ENCODE measurements at regions not wholly inside any gene's neighbourhood (a gene's known extent, or its start where the extent isn't known, plus 50 kb on each side); places are given as distances from the start of the nearest gene placed in this dataset.

DNA sequence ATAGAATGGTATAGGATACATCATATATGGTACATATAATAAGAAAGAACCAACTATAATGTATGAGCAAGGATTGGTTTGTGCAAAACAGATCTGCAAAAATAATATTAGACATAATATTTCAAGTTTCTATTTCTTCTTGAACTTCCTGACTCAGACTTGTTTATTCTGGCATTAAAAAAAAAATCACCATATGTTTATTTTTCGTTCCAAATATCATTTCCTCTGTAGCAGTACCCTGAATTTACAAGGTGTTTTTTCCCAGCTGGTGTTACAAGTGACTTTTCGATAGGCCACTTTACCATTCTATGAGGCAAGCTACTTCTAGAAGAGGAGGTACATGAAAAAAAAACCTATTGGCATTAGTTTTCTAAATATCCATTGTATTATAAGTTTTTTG lies 785.0 kb downstream of the PDCD6IP start (continued):
- TF ChIP-seq EZH2phosphoT487 (IDR thresholded peaks at IDR 0.05; ENCODE audit: unreplicated experiment) (no peak), ZNF114 (CRISPR knock-in tag; IDR thresholded peaks at IDR 0.05) (no peak), EZH2 (IDR thresholded peaks at IDR 0.05; ENCODE audit: low read depth, unreplicated experiment) (no peak), NANOG (IDR thresholded peaks at IDR 0.05; ENCODE audit: borderline replicate concordance) (no peak), STAT1 (IDR thresholded peaks at IDR 0.05; ENCODE audit: unreplicated experiment) (no peak), POLR2AphosphoS5 (IDR thresholded peaks at IDR 0.05; ENCODE audit: low read depth) (no peak), ZNF331 (CRISPR knock-in tag; IDR thresholded peaks at IDR 0.05; ENCODE audit: low read depth) (no peak), JUNB (IDR thresholded peaks at IDR 0.05; ENCODE audit: unreplicated experiment) (no peak)
- TF ChIP-seq, protein P1, sequence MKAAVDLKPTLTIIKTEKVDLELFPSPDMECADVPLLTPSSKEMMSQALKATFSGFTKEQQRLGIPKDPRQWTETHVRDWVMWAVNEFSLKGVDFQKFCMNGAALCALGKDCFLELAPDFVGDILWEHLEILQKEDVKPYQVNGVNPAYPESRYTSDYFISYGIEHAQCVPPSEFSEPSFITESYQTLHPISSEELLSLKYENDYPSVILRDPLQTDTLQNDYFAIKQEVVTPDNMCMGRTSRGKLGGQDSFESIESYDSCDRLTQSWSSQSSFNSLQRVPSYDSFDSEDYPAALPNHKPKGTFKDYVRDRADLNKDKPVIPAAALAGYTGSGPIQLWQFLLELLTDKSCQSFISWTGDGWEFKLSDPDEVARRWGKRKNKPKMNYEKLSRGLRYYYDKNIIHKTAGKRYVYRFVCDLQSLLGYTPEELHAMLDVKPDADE (IDR thresholded peaks at IDR 0.05): no peak
- TF ChIP-seq, protein P2, sequence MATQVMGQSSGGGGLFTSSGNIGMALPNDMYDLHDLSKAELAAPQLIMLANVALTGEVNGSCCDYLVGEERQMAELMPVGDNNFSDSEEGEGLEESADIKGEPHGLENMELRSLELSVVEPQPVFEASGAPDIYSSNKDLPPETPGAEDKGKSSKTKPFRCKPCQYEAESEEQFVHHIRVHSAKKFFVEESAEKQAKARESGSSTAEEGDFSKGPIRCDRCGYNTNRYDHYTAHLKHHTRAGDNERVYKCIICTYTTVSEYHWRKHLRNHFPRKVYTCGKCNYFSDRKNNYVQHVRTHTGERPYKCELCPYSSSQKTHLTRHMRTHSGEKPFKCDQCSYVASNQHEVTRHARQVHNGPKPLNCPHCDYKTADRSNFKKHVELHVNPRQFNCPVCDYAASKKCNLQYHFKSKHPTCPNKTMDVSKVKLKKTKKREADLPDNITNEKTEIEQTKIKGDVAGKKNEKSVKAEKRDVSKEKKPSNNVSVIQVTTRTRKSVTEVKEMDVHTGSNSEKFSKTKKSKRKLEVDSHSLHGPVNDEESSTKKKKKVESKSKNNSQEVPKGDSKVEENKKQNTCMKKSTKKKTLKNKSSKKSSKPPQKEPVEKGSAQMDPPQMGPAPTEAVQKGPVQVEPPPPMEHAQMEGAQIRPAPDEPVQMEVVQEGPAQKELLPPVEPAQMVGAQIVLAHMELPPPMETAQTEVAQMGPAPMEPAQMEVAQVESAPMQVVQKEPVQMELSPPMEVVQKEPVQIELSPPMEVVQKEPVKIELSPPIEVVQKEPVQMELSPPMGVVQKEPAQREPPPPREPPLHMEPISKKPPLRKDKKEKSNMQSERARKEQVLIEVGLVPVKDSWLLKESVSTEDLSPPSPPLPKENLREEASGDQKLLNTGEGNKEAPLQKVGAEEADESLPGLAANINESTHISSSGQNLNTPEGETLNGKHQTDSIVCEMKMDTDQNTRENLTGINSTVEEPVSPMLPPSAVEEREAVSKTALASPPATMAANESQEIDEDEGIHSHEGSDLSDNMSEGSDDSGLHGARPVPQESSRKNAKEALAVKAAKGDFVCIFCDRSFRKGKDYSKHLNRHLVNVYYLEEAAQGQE (IDR thresholded peaks at IDR 0.05; ENCODE audit: unreplicated experiment): no peak

DNA sequence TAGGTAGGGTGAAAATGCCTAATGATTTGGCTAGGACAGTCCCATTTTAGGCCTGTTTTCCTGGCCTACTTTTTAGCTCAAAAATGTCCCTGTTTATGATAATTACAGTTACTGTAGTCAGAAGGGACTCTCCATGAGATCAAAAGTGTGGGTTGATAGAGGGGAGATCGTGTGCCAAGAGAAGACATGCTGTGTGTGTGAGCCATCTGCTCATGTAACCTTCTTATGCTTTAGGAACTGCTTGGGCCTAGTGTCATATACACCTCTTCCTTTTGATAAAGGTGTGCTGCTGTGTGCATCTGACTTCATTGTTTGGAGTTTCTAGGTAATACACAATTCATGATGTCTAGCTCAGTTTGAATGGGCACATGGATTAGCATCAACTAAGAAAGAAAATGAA lies 786.5 kb downstream of the PDCD6IP start:
- Mint-ChIP-seq H3K9me3 (peaks cover 36% of the 10 kb centered on the region), H3K4me3 (no peak overlapping the region), H3K27me3 (ENCODE audit: insufficient read depth, low read depth, poor library complexity) (peaks cover 2% of the 10 kb centered on the region), H3K27ac (no peak overlapping the region), H3K4me1 (no peaks in the 10 kb centered on the region), H3K36me3 (ENCODE audit: low read depth) (peaks cover 13% of the 10 kb centered on the region; the same call in 1 of the 3 replicates)
- ATAC-seq (no peak), DNase-seq (ENCODE audit: low spot score) (no peak)
- H3K79me2 ChIP-seq (replicated peaks; ENCODE audit: insufficient read depth): no peaks in the 10 kb centered on the region
- no peak overlapping the region for H3K4me2 ChIP-seq
- no peaks in the 10 kb centered on the region for H3K4me1 ChIP-seq (ENCODE audit: insufficient read depth)
- H3K27ac ChIP-seq (ENCODE audit: low read depth): no peak overlapping the region
- no peak overlapping the region for H2AFZ ChIP-seq
- peaks cover 5% of the 10 kb centered on the region; the same call in 1 of the 2 replicates for H3K9me2 ChIP-seq (ENCODE audit: insufficient read depth)
- H3K36me3 ChIP-seq (ENCODE audit: insufficient read depth): peaks cover 10% of the 10 kb centered on the region; the same call in 1 of the 2 replicates
- H4K20me1 ChIP-seq (replicated peaks; ENCODE audit: insufficient read depth): no peaks in the 10 kb centered on the region
- H3K27me3 ChIP-seq (ENCODE audit: insufficient read depth): no peaks in the 10 kb centered on the region
- no peaks in the 10 kb centered on the region for H3F3A ChIP-seq (replicated peaks; ENCODE audit: low read depth)
- no peak overlapping the region for H3K4me3 ChIP-seq
- TF ChIP-seq ZNF331 (CRISPR knock-in tag; IDR thresholded peaks at IDR 0.05; ENCODE audit: low read depth) (no peak), NANOG (IDR thresholded peaks at IDR 0.05; ENCODE audit: borderline replicate concordance) (no peak), EZH2phosphoT487 (IDR thresholded peaks at IDR 0.05; ENCODE audit: unreplicated experiment) (no peak), CREB1 (CRISPR knock-in tag; IDR thresholded peaks at IDR 0.05; ENCODE audit: low read depth) (no peak), EZH2 (IDR thresholded peaks at IDR 0.05; ENCODE audit: low read depth, unreplicated experiment) (no peak), POLR2AphosphoS5 (IDR thresholded peaks at IDR 0.05; ENCODE audit: low read depth) (no peak), JUNB (IDR thresholded peaks at IDR 0.05; ENCODE audit: unreplicated experiment) (no peak), ZNF114 (CRISPR knock-in tag; IDR thresholded peaks at IDR 0.05) (no peak)
- TF ChIP-seq, protein P1 (IDR thresholded peaks at IDR 0.05): no peak
- TF ChIP-seq, protein P3, sequence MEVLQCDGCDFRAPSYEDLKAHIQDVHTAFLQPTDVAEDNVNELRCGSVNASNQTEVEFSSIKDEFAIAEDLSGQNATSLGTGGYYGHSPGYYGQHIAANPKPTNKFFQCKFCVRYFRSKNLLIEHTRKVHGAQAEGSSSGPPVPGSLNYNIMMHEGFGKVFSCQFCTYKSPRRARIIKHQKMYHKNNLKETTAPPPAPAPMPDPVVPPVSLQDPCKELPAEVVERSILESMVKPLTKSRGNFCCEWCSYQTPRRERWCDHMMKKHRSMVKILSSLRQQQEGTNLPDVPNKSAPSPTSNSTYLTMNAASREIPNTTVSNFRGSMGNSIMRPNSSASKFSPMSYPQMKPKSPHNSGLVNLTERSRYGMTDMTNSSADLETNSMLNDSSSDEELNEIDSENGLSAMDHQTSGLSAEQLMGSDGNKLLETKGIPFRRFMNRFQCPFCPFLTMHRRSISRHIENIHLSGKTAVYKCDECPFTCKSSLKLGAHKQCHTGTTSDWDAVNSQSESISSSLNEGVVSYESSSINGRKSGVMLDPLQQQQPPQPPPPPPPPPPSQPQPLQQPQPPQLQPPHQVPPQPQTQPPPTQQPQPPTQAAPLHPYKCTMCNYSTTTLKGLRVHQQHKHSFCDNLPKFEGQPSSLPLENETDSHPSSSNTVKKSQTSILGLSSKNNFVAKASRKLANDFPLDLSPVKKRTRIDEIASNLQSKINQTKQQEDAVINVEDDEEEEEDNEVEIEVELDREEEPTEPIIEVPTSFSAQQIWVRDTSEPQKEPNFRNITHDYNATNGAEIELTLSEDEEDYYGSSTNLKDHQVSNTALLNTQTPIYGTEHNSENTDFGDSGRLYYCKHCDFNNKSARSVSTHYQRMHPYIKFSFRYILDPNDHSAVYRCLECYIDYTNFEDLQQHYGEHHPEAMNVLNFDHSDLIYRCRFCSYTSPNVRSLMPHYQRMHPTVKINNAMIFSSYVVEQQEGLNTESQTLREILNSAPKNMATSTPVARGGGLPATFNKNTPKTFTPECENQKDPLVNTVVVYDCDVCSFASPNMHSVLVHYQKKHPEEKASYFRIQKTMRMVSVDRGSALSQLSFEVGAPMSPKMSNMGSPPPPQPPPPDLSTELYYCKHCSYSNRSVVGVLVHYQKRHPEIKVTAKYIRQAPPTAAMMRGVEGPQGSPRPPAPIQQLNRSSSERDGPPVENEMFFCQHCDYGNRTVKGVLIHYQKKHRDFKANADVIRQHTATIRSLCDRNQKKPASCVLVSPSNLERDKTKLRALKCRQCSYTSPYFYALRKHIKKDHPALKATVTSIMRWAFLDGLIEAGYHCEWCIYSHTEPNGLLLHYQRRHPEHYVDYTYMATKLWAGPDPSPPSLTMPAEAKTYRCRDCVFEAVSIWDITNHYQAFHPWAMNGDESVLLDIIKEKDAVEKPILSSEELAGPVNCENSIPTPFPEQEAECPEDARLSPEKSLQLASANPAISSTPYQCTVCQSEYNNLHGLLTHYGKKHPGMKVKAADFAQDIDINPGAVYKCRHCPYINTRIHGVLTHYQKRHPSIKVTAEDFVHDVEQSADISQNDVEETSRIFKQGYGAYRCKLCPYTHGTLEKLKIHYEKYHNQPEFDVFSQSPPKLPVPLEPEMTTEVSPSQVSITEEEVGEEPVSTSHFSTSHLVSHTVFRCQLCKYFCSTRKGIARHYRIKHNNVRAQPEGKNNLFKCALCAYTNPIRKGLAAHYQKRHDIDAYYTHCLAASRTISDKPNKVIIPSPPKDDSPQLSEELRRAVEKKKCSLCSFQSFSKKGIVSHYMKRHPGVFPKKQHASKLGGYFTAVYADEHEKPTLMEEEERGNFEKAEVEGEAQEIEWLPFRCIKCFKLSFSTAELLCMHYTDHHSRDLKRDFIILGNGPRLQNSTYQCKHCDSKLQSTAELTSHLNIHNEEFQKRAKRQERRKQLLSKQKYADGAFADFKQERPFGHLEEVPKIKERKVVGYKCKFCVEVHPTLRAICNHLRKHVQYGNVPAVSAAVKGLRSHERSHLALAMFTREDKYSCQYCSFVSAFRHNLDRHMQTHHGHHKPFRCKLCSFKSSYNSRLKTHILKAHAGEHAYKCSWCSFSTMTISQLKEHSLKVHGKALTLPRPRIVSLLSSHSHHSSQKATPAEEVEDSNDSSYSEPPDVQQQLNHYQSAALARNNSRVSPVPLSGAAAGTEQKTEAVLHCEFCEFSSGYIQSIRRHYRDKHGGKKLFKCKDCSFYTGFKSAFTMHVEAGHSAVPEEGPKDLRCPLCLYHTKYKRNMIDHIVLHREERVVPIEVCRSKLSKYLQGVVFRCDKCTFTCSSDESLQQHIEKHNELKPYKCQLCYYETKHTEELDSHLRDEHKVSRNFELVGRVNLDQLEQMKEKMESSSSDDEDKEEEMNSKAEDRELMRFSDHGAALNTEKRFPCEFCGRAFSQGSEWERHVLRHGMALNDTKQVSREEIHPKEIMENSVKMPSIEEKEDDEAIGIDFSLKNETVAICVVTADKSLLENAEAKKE (CRISPR knock-in tag; IDR thresholded peaks at IDR 0.05): no peak

All from GM23338 (cell line).